Suprapubic skin (tissue), 4 donors: ENCODE measurements at regions not wholly inside any gene's neighbourhood (a gene's known extent, or its start where the extent isn't known, plus 50 kb on each side); places are given as distances from the start of the nearest gene placed in this dataset.

Source experiments
- DNase-seq, 2 donors: peaks; one replicate each; pipeline ENCODE4 v3.0.0-alpha.2; 2019; ENCODE audit warnings: low spot score in 2 of 2
- H3K27ac ChIP-seq: fragments of 200-600 bp; sonication (generic); one replicate; pipeline ENCODE4 v1.5.1; 2019
- H3K27me3 ChIP-seq: fragments of 200-600 bp; sonication (generic); one replicate; pipeline ENCODE4 v1.5.1; 2019
- H3K36me3 ChIP-seq: fragments of 200-600 bp; sonication (generic); one replicate; pipeline ENCODE4 v1.5.1; 2019
- H3K4me1 ChIP-seq: fragments of 200-600 bp; sonication (generic); one replicate; pipeline ENCODE4 v1.5.1; 2019
- H3K4me3 ChIP-seq: fragments of 200-600 bp; sonication (generic); one replicate; pipeline ENCODE4 v1.5.1; 2019; ENCODE audit warnings: mild to moderate bottlenecking
- H3K9me3 ChIP-seq: fragments of 200-600 bp; sonication (generic); one replicate; pipeline ENCODE4 v1.5.1; 2019
- EP300 ChIP-seq: sonication (generic); formaldehyde crosslinking; IDR thresholded peaks from one replicate; pipeline ENCODE4 v1.6.1; 2017; ENCODE audit warnings: antibody characterized with exemption
- POLR2A ChIP-seq, 2 donors: fragments of 450-650 bp; IDR thresholded peaks; one replicate each; pipeline ENCODE4 v1.6.1; 2017; ENCODE audit warnings: antibody characterized with exemption in 2 of 2, mild to moderate bottlenecking in 2 of 2, moderate library complexity in 2 of 2
- POLR2AphosphoS5 ChIP-seq, 3 donors: sonication (generic); formaldehyde crosslinking; IDR thresholded peaks; one replicate each; pipeline ENCODE4 v1.6.1; 2017; ENCODE audit warnings: antibody characterized with exemption in 3 of 3
- WGBS: methylation state at CpG from one replicate; pipeline ENCODE4 v1.1.5; 2018; 5-methylcytosine and 5-hydroxymethylcytosine counted together
- TF ChIP-seq, protein P1 (sequence below), 2 donors: fragments of 200-600 bp in 1 of 2; fragments of 450-650 bp in 1 of 2; sonication (generic) in 1 of 2; IDR thresholded peaks; one replicate each; pipeline ENCODE4 v1.5.1; 2016 to 2019; ENCODE audit warnings: antibody characterized with exemption in 2 of 2, mild to moderate bottlenecking in 1 of 2, moderate library complexity in 1 of 2

GRCh38 chr14:66389481-66389880 is 96.7 kb upstream of the CCDC196 start:
- H3K9me3 ChIP-seq = no peaks in the 10 kb centered on the region
- TF ChIP-seq POLR2A (IDR thresholded peaks at IDR 0.05) = no peak
- no peak for TF ChIP-seq POLR2AphosphoS5 (IDR thresholded peaks at IDR 0.05)
- no peak for TF ChIP-seq EP300
- TF ChIP-seq, protein P1, sequence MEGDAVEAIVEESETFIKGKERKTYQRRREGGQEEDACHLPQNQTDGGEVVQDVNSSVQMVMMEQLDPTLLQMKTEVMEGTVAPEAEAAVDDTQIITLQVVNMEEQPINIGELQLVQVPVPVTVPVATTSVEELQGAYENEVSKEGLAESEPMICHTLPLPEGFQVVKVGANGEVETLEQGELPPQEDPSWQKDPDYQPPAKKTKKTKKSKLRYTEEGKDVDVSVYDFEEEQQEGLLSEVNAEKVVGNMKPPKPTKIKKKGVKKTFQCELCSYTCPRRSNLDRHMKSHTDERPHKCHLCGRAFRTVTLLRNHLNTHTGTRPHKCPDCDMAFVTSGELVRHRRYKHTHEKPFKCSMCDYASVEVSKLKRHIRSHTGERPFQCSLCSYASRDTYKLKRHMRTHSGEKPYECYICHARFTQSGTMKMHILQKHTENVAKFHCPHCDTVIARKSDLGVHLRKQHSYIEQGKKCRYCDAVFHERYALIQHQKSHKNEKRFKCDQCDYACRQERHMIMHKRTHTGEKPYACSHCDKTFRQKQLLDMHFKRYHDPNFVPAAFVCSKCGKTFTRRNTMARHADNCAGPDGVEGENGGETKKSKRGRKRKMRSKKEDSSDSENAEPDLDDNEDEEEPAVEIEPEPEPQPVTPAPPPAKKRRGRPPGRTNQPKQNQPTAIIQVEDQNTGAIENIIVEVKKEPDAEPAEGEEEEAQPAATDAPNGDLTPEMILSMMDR (IDR thresholded peaks at IDR 0.05) = no peak
- WGBS = 66% methylated on average over 1 of the region's 1 CpG

GRCh38 chr14:66395300-66395699 is 90.9 kb upstream of the CCDC196 start:
- 31% methylated on average over 1 of the region's 1 CpG for WGBS
- DNase-seq = no peak
- no peak overlapping the region for H3K27ac ChIP-seq
- no peaks in the 10 kb centered on the region for H3K36me3 ChIP-seq
- H3K9me3 ChIP-seq = no peaks in the 10 kb centered on the region
- no peak overlapping the region for H3K4me3 ChIP-seq
- H3K4me1 ChIP-seq = no peaks in the 10 kb centered on the region
- TF ChIP-seq EP300 (no peak), POLR2A (IDR thresholded peaks at IDR 0.05) (no peak), POLR2AphosphoS5 (IDR thresholded peaks at IDR 0.05) (no peak)
- TF ChIP-seq, protein P1 (IDR thresholded peaks at IDR 0.05) = no peak
- H3K27me3 ChIP-seq = no peaks in the 10 kb centered on the region

More at GRCh38 chr14:66389481-66389880, 96.7 kb upstream of the CCDC196 start:
- H3K4me1 ChIP-seq = no peaks in the 10 kb centered on the region
- H3K27me3 ChIP-seq = no peaks in the 10 kb centered on the region
- H3K36me3 ChIP-seq = no peaks in the 10 kb centered on the region
- DNase-seq = no peak
- no peak overlapping the region for H3K4me3 ChIP-seq
- H3K27ac ChIP-seq = no peak overlapping the region

DNA sequence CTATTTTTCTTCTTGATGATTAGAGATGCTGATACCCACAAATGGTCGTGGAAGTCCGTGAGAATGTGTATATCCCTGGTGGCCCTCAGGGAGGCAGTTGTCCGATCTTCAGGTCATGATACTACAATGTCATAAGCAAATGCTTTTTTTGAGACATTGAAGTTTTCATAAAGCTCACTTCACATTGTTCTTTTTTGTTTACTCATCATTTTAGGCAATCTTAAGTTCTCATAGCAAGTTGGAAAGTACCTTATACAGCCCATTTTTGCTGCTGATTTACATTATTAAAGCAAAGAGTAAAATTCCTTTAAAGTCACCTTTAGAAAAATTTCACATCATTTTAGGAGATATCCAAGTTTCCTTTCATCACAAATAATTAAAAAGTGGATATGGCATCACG is 90.0 kb upstream of the CCDC196 start:
- no peaks in the 10 kb centered on the region for H3K36me3 ChIP-seq
- no peaks in the 10 kb centered on the region for H3K4me1 ChIP-seq
- DNase-seq = no peak
- WGBS = 93% methylated on average over 4 of the region's 4 CpGs
- TF ChIP-seq EP300 (no peak), POLR2AphosphoS5 (IDR thresholded peaks at IDR 0.05) (no peak), POLR2A (IDR thresholded peaks at IDR 0.05) (no peak)
- TF ChIP-seq, protein P1 (IDR thresholded peaks at IDR 0.05) = no peak
- no peak overlapping the region for H3K4me3 ChIP-seq
- H3K27me3 ChIP-seq = no peaks in the 10 kb centered on the region
- no peak overlapping the region for H3K27ac ChIP-seq
- no peaks in the 10 kb centered on the region for H3K9me3 ChIP-seq

DNA sequence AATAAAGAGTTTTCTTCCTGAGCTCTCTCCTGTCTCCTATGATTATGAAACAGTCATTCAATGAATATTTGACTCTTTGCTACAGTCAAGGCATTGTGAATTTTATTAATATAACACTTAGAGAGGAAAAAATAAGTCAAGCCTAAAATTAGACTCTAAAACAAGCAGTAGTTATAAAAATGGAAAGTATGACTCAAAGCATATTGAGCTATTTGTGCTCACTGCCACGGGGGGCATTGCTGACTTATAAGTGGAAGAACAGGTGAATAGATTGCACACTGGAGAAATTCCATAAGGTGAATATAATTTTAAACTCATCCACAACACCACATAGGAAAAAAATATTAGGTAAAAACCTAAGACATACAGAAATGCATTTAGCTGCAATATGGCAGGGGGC is 87.7 kb upstream of the CCDC196 start:
- DNase-seq = no peak
- Histone ChIP-seq H3K27me3 (no peaks in the 10 kb centered on the region), H3K27ac (no peak overlapping the region), H3K4me1 (no peaks in the 10 kb centered on the region), H3K36me3 (no peaks in the 10 kb centered on the region), H3K4me3 (no peak overlapping the region), H3K9me3 (no peaks in the 10 kb centered on the region)
- 59% methylated on average over 1 of the region's 1 CpG for WGBS
- TF ChIP-seq, protein P1 (IDR thresholded peaks at IDR 0.05) = no peak
- TF ChIP-seq POLR2A (IDR thresholded peaks at IDR 0.05) = no peak
- no peak for TF ChIP-seq POLR2AphosphoS5 (IDR thresholded peaks at IDR 0.05)
- no peak for TF ChIP-seq EP300

GRCh38 chr14:66401449-66402095 is 84.6 kb upstream of the CCDC196 start:
- TF ChIP-seq, protein P1 (IDR thresholded peaks at IDR 0.05) = peak; percentile 31 to 35
- no peak for TF ChIP-seq POLR2A (IDR thresholded peaks at IDR 0.05)
- TF ChIP-seq EP300 = no peak
- no peak for TF ChIP-seq POLR2AphosphoS5 (IDR thresholded peaks at IDR 0.05)
- no peak for DNase-seq
- 54% methylated on average over 1 of the region's 1 CpG for WGBS

More at GRCh38 chr14:66401449-66402095, 84.6 kb upstream of the CCDC196 start:
- no peaks in the 10 kb centered on the region for H3K4me1 ChIP-seq
- H3K27me3 ChIP-seq = no peaks in the 10 kb centered on the region
- H3K27ac ChIP-seq = no peak overlapping the region
- H3K4me3 ChIP-seq = no peak overlapping the region
- H3K36me3 ChIP-seq = no peaks in the 10 kb centered on the region
- no peaks in the 10 kb centered on the region for H3K9me3 ChIP-seq
